ENCODE measurements at regions not wholly inside any gene's neighbourhood (a gene's known extent, or its start where the extent isn't known, plus 50 kb on each side); places are given as distances from the start of the nearest gene placed in this dataset.

- no peak for TF ChIP-seq NFIC (IDR thresholded peaks at IDR 0.05)
- TF ChIP-seq EGR1 (IDR thresholded peaks at IDR 0.05): no peak
- no peak for TF ChIP-seq RAD21 (IDR thresholded peaks at IDR 0.05; ENCODE audit: low read depth)
- TF ChIP-seq TAF1 (IDR thresholded peaks at IDR 0.05; ENCODE audit: low read depth): no peak
- TF ChIP-seq CEBPB (IDR thresholded peaks at IDR 0.05): no peak
- no peak for TF ChIP-seq EP300 (IDR thresholded peaks at IDR 0.05; ENCODE audit: borderline replicate concordance)
- no peak for TF ChIP-seq TCF12 (IDR thresholded peaks at IDR 0.05; ENCODE audit: low read depth)
- no peak for TF ChIP-seq TEAD4 (IDR thresholded peaks at IDR 0.05)
- TF ChIP-seq FOXM1 (IDR thresholded peaks at IDR 0.05; ENCODE audit: borderline replicate concordance, low read depth): no peak
- no peak for TF ChIP-seq ZBTB7A (IDR thresholded peaks at IDR 0.05; ENCODE audit: low read depth)
- no peak for TF ChIP-seq CREB1 (IDR thresholded peaks at IDR 0.05; ENCODE audit: low read depth)
- no peak for TF ChIP-seq YY1 (IDR thresholded peaks at IDR 0.05; ENCODE audit: low read depth)
- TF ChIP-seq REST (IDR thresholded peaks at IDR 0.05; ENCODE audit: low read depth): no peak
- TF ChIP-seq, protein P1, sequence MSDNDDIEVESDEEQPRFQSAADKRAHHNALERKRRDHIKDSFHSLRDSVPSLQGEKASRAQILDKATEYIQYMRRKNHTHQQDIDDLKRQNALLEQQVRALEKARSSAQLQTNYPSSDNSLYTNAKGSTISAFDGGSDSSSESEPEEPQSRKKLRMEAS (IDR thresholded peaks at IDR 0.05): no peak
- TF ChIP-seq, protein P2, sequence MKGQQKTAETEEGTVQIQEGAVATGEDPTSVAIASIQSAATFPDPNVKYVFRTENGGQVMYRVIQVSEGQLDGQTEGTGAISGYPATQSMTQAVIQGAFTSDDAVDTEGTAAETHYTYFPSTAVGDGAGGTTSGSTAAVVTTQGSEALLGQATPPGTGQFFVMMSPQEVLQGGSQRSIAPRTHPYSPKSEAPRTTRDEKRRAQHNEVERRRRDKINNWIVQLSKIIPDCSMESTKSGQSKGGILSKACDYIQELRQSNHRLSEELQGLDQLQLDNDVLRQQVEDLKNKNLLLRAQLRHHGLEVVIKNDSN (IDR thresholded peaks at IDR 0.05): no peak
Measured at GRCh38 chr6:85285934-85286333, 163.9 kb upstream of the NT5E start.

DNA sequence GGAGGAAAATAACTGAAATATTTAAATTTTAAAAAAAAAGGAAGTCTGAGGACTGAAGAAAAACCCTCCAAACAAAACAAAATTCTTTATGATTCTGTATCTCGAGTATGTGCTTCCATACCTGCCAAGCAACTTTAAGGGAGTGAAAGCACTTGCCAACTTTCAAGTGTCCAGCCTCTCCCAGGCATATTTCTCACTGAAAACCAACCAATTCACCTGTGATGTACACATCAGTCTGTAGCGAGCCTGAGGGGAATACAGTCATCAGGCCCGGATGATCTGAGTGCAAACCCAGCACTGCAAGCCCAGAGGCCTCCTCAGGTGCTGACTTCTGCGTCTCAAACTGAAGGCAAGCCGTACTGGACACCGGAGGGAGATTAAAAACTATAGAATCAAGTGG lies 164.8 kb upstream of the NT5E start:
- TF ChIP-seq EP300 (IDR thresholded peaks at IDR 0.05; ENCODE audit: borderline replicate concordance) (no peak), CREB1 (IDR thresholded peaks at IDR 0.05; ENCODE audit: low read depth) (no peak), ZBTB7A (IDR thresholded peaks at IDR 0.05; ENCODE audit: low read depth) (no peak), YY1 (IDR thresholded peaks at IDR 0.05; ENCODE audit: low read depth) (no peak), EGR1 (IDR thresholded peaks at IDR 0.05) (no peak), CEBPB (IDR thresholded peaks at IDR 0.05) (no peak), FOXM1 (IDR thresholded peaks at IDR 0.05; ENCODE audit: borderline replicate concordance, low read depth) (no peak), NFIC (IDR thresholded peaks at IDR 0.05) (no peak), TEAD4 (IDR thresholded peaks at IDR 0.05) (no peak)
- TF ChIP-seq, protein P1 (IDR thresholded peaks at IDR 0.05): no peak

GRCh38 chr6:85283436-85283835 lies 166.4 kb upstream of the NT5E start:
- TF ChIP-seq YY1 (IDR thresholded peaks at IDR 0.05; ENCODE audit: low read depth) (no peak), REST (IDR thresholded peaks at IDR 0.05; ENCODE audit: low read depth) (no peak), CEBPB (IDR thresholded peaks at IDR 0.05) (no peak), CREB1 (IDR thresholded peaks at IDR 0.05; ENCODE audit: low read depth) (no peak), RAD21 (IDR thresholded peaks at IDR 0.05; ENCODE audit: low read depth) (no peak)

DNA sequence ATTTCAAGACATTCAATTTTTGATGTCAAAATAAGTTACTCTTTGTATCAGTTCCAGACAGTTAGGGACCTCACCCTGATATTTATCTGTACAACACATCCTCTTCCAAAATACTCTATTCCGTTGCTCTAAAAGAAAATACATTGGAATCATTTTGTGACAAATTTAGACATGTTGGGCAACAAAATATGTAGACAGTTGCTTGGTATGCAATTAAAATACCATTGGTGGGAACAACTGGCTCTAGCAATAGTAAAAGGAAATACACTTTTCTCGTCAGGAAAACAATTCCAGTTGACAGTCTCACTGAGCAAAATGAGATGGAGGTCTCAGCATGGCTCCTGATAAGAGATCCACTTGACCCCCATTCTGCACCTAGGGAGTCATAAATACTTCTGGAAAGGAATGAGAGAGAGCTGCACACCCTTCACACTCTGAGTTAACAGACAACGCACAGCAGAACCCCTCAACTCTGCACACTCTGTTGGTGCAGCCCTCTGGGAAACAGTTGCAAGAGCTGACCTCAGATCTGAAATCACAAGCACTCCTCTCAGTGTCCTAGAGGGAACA lies 171.3 kb upstream of the NT5E start:
- TF ChIP-seq CREB1 (IDR thresholded peaks at IDR 0.05; ENCODE audit: low read depth) (no peak), EGR1 (IDR thresholded peaks at IDR 0.05) (no peak), TAF1 (IDR thresholded peaks at IDR 0.05; ENCODE audit: low read depth) (no peak), RAD21 (IDR thresholded peaks at IDR 0.05; ENCODE audit: low read depth) (no peak), TCF12 (IDR thresholded peaks at IDR 0.05; ENCODE audit: low read depth) (no peak), EP300 (IDR thresholded peaks at IDR 0.05; ENCODE audit: borderline replicate concordance) (no peak), REST (IDR thresholded peaks at IDR 0.05; ENCODE audit: low read depth) (no peak), TEAD4 (IDR thresholded peaks at IDR 0.05) (no peak)
- TF ChIP-seq, protein P2 (IDR thresholded peaks at IDR 0.05): no peak

Data from Ishikawa (cell line).